Cardiac muscle cell (in vitro differentiated cells and primary cell): ENCODE measurements at regions not wholly inside any gene's neighbourhood (a gene's known extent, or its start where the extent isn't known, plus 50 kb on each side); places are given as distances from the start of the nearest gene placed in this dataset.

ENCODE experiments used
- DNase-seq, 2 donors: peaks; one replicate each; pipeline versions ENCODE4 v3.0.0 to v3.0.0-alpha.2; 2010 to 2017; ENCODE audit warnings: low read depth in 1 of 2, low spot score in 1 of 2
- H3K27ac ChIP-seq: fragments of 200-600 bp; sonication (generic); 2 replicates; pipeline ENCODE4 v1.5.1; 2016
- H3K27me3 ChIP-seq: fragments of 200-600 bp; sonication (generic); 2 replicates; pipeline ENCODE4 v1.6.0; 2016; ENCODE audit warnings: control low read depth
- H3K36me3 ChIP-seq: fragments of 200-600 bp; sonication (generic); 2 replicates; pipeline ENCODE4 v1.5.1; 2016; ENCODE audit warnings: control low read depth
- H3K4me1 ChIP-seq: fragments of 200-600 bp; sonication (generic); 2 replicates; pipeline ENCODE4 v1.8.1; 2017; ENCODE audit warnings: low read depth, mild to moderate bottlenecking, mixed run types
- H3K4me3 ChIP-seq: fragments of 200-600 bp; sonication (generic); 2 replicates; pipeline ENCODE4 v1.5.1; 2016; ENCODE audit warnings: mild to moderate bottlenecking
- H3K9me3 ChIP-seq: fragments of 200-600 bp; sonication (generic); 2 replicates; pipeline ENCODE4 v1.5.1; 2017; ENCODE audit warnings: low read depth, mild to moderate bottlenecking, control low read depth
- TF ChIP-seq, protein P1 (sequence below): IDR thresholded peaks from 2 replicates; pipeline ENCODE4 v1.5.1; 2012; ENCODE audit warnings: low read depth, mild to moderate bottlenecking, low read length

DNA sequence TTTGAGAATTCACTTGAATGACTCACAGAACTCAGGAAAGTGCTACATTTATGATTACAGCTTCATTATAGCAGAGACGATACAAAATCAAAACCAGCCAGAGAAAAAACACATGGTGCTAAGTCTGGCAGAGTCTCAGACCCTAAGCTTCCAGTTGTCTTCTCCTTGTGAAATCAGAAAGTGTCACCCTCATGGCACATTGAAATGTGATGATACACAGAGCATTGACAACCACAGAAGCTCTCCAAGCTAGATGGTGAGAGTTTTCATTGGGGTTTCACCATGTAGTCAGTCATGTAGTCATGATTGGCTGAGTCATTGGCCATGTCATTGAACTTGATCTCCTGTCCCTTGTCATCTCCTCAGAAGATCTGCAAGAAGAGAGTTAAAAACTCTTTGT lies 526.6 kb downstream of the MRPL39 start:
- TF ChIP-seq, protein P1, sequence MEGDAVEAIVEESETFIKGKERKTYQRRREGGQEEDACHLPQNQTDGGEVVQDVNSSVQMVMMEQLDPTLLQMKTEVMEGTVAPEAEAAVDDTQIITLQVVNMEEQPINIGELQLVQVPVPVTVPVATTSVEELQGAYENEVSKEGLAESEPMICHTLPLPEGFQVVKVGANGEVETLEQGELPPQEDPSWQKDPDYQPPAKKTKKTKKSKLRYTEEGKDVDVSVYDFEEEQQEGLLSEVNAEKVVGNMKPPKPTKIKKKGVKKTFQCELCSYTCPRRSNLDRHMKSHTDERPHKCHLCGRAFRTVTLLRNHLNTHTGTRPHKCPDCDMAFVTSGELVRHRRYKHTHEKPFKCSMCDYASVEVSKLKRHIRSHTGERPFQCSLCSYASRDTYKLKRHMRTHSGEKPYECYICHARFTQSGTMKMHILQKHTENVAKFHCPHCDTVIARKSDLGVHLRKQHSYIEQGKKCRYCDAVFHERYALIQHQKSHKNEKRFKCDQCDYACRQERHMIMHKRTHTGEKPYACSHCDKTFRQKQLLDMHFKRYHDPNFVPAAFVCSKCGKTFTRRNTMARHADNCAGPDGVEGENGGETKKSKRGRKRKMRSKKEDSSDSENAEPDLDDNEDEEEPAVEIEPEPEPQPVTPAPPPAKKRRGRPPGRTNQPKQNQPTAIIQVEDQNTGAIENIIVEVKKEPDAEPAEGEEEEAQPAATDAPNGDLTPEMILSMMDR, result no peak
- Histone ChIP-seq H3K36me3 (no peaks in the 10 kb centered on the region), H3K4me3 (no peak overlapping the region), H3K27ac (no peak overlapping the region), H3K4me1 (no peaks in the 10 kb centered on the region), H3K9me3 (no peaks in the 10 kb centered on the region), H3K27me3 (no peaks in the 10 kb centered on the region)
- no peak for DNase-seq

DNA sequence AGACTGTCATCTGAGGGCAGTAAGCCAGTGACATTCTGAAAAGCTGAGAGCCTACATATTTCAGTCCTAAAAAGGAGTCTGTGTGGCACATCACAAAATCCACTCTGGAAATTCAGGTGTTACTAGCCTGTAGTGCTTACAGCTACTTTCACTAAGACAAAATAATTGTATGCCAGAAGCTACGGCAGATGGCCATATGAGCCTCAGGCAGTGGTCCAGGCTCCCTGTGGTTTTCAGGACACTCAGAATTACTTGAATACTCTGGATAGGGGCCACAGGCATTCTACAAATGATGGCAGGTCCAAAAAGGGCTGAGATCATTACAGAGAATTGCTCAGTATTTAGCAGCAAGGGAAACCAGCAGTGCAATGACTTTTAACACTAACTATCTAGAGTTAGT lies 527.1 kb downstream of the MRPL39 start:
- Histone ChIP-seq H3K27ac (no peak overlapping the region), H3K4me3 (no peak overlapping the region), H3K36me3 (no peaks in the 10 kb centered on the region), H3K27me3 (no peaks in the 10 kb centered on the region), H3K9me3 (no peaks in the 10 kb centered on the region), H3K4me1 (no peaks in the 10 kb centered on the region)
- TF ChIP-seq, protein P1, result no peak
- DNase-seq, result no peak

DNA sequence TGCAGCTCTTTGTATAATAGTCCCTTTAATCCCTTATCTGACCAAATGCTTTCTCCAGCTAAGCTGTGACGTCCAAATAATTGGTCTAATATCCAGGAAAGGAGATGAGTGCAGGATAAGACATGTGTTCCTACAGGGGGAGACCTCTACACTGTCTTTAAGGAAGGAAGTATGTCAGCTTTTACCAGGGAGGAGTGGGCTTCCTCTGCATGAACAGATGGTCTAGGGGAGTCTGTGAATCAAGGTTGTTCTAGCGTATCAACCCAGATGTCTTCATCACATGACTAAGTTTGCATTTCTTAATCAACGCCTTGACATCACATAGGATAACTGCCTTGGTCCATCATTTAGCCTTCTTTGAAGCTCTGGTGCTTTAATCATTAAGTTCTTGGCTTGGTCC lies 528.2 kb downstream of the MRPL39 start:
- Histone ChIP-seq H3K36me3 (no peaks in the 10 kb centered on the region), H3K27me3 (no peaks in the 10 kb centered on the region), H3K27ac (no peak overlapping the region), H3K4me3 (no peak overlapping the region), H3K4me1 (no peaks in the 10 kb centered on the region), H3K9me3 (no peaks in the 10 kb centered on the region)
- TF ChIP-seq, protein P1, result no peak
- no peak for DNase-seq

DNA sequence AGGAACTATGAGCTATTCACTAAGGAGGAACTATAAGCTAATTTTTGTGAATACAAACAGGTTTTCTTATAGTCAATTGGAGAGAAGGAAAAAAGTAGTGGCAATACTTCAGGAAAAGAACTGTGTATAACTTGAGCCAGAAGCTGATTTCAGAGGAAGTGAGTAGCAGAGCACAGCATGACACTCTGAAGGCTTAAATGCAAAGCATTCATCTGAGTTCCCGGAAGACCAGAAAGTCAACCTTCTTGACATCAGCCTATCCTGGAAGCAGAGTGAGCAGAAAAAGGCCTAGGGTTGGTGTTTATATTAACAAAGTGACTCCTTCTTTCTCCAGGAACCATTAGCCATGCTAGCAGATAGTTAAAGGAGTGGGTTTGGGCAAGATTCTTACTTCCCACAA lies 545.2 kb downstream of the MRPL39 start:
- H3K27ac ChIP-seq, result no peak overlapping the region
- DNase-seq, result no peak
- no peaks in the 10 kb centered on the region for H3K9me3 ChIP-seq
- TF ChIP-seq, protein P1, result no peak
- no peaks in the 10 kb centered on the region for H3K4me1 ChIP-seq
- H3K27me3 ChIP-seq, result no peaks in the 10 kb centered on the region
- no peaks in the 10 kb centered on the region for H3K36me3 ChIP-seq
- no peak overlapping the region for H3K4me3 ChIP-seq

DNA sequence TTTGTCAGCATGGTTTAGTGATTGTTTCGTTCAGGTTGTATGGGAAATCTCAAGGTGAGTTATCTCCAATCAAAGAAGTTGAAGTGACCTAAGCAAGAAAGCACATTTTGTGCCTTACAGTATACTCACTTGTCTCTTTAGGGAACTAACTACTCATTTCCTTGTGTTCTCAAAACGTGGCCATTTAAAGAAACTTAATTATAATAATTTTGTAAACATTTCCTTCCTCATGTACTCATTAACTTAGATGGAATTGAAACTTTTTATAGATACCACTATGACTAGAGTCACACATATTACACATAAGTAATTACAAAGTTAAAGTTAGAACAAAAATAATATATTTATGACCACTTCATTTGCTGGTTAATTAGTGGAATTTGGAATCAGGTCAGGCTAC lies 552.6 kb downstream of the MRPL39 start:
- Histone ChIP-seq H3K27me3 (no peaks in the 10 kb centered on the region), H3K27ac (no peak overlapping the region)
- TF ChIP-seq, protein P1, result no peak

More for the DNA sequence above, 552.6 kb downstream of the MRPL39 start:
- Histone ChIP-seq H3K4me1 (no peaks in the 10 kb centered on the region), H3K9me3 (no peaks in the 10 kb centered on the region), H3K4me3 (no peak overlapping the region), H3K36me3 (no peaks in the 10 kb centered on the region)
- DNase-seq, result no peak
